Left ventricle myocardium inferior (tissue), 1 donor: ENCODE measurements at regions not wholly inside any gene's neighbourhood (a gene's known extent, or its start where the extent isn't known, plus 50 kb on each side); places are given as distances from the start of the nearest gene placed in this dataset.

Experiments
- DNase-seq: peaks from one replicate; pipeline ENCODE4 v3.0.0-alpha.2; 2020
- H3K27ac ChIP-seq: fragments of 200-600 bp; replicated peaks from 2 replicates; pipeline ENCODE4 v1.8.0; 2021
- H3K27me3 ChIP-seq: fragments of 200-600 bp; 2 replicates; pipeline ENCODE4 v1.8.0; 2021; ENCODE audit warnings: low read depth
- H3K36me3 ChIP-seq: fragments of 200-600 bp; 2 replicates; pipeline ENCODE4 v1.8.0; 2021
- H3K4me1 ChIP-seq: fragments of 200-600 bp; 2 replicates; pipeline ENCODE4 v1.8.0; 2021
- H3K4me3 ChIP-seq: fragments of 200-600 bp; 2 replicates; pipeline ENCODE4 v1.8.0; 2021; ENCODE audit warnings: mild to moderate bottlenecking, moderate library complexity
- H3K9me3 ChIP-seq: fragments of 200-600 bp; replicated peaks from 2 replicates; pipeline ENCODE4 v1.8.0; 2021
- intact Hi-C: fragments of 100-400 bp; cut with micrococcal nuclease; formaldehyde crosslinking; loops from one replicate; pipeline ENCODE4 v1.11.0; 2022
- TF ChIP-seq, protein P1 (sequence below): fragments of 200-600 bp; IDR thresholded peaks from 2 replicates; pipeline ENCODE4 v1.8.0; 2021; ENCODE audit warnings: antibody characterized with exemption, mild to moderate bottlenecking, borderline replicate concordance
- donor health status: DM: no; HTN: yes; CAD: no; lungs with severe emphysema.

DNA sequence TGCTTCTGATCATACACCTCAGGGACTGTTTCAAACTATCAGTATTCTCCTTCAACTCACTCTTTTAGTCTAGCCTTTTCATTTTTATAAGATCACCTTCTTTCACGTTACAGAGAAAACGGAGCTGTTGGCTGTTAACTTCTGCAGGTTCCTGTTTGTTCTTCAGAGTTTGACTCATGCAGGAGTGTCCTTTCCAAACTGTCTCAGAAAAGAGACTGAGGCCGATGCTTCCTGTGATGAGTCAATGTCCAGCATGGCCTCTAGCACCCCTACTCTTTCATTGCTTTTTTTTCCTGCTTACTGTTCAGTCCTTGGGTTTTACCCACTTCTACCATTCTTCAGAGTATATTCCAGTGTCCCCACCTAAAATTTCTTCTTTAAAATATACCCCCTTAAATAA lies 240.8 kb upstream of the RGPD4 start:
- TF ChIP-seq, protein P1, sequence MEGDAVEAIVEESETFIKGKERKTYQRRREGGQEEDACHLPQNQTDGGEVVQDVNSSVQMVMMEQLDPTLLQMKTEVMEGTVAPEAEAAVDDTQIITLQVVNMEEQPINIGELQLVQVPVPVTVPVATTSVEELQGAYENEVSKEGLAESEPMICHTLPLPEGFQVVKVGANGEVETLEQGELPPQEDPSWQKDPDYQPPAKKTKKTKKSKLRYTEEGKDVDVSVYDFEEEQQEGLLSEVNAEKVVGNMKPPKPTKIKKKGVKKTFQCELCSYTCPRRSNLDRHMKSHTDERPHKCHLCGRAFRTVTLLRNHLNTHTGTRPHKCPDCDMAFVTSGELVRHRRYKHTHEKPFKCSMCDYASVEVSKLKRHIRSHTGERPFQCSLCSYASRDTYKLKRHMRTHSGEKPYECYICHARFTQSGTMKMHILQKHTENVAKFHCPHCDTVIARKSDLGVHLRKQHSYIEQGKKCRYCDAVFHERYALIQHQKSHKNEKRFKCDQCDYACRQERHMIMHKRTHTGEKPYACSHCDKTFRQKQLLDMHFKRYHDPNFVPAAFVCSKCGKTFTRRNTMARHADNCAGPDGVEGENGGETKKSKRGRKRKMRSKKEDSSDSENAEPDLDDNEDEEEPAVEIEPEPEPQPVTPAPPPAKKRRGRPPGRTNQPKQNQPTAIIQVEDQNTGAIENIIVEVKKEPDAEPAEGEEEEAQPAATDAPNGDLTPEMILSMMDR = no peak
- DNase-seq = no peak
- Histone ChIP-seq H3K36me3 (no peaks in the 10 kb centered on the region), H3K27me3 (no peaks in the 10 kb centered on the region), H3K4me3 (no peak overlapping the region), H3K27ac (no peak overlapping the region), H3K9me3 (no peaks in the 10 kb centered on the region), H3K4me1 (peaks cover 1% of the 10 kb centered on the region)
- intact Hi-C loops = no loop called here

DNA sequence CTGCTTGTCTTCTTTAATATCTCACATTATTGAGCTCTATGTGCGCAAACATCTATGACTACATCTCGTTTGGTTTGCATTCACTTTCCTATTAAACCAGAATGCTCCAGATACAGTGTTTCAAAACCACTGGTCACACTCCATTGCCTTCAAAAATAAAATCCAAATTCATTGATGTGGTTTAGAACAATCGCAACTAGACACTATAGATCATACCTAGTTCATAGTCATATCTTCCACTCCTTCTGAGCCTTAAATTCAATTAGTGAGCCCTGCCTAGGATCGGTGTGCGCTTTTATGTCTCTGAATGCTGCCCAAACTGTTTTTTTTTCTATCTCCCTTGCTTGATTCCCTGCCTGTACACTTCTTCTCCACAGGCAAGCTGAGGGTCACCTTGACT lies 238.5 kb upstream of the RGPD4 start:
- intact Hi-C loops = no loop called here
- TF ChIP-seq, protein P1 = no peak

DNA sequence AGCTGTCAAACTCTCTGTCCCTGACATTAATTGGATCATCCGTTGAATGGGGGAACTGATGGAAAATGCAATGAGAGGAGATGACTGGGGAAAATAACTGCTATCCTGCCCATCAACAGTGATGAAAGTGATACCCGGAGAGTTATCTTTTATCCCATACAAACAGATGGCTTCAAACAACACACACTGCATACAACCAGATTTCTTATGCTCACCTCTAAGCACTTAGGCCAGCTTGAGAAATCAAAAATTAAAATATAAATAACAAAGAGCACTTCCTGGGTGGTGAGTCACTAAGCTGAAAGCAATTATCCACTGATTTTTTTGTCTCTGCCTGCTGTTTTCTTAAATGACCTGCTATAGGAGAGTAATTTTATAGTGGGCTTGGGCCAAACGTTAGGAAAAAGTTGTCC lies 237.6 kb upstream of the RGPD4 start:
- no peak overlapping the region for H3K27ac ChIP-seq
- no peaks in the 10 kb centered on the region for H3K9me3 ChIP-seq

More for the DNA sequence above, 238.5 kb upstream of the RGPD4 start:
- no peak overlapping the region for H3K4me3 ChIP-seq
- no peak for DNase-seq
- H3K9me3 ChIP-seq = no peaks in the 10 kb centered on the region
- no peaks in the 10 kb centered on the region for H3K27me3 ChIP-seq
- no peak overlapping the region for H3K27ac ChIP-seq
- peaks cover 17% of the 10 kb centered on the region for H3K4me1 ChIP-seq
- no peaks in the 10 kb centered on the region for H3K36me3 ChIP-seq

DNA sequence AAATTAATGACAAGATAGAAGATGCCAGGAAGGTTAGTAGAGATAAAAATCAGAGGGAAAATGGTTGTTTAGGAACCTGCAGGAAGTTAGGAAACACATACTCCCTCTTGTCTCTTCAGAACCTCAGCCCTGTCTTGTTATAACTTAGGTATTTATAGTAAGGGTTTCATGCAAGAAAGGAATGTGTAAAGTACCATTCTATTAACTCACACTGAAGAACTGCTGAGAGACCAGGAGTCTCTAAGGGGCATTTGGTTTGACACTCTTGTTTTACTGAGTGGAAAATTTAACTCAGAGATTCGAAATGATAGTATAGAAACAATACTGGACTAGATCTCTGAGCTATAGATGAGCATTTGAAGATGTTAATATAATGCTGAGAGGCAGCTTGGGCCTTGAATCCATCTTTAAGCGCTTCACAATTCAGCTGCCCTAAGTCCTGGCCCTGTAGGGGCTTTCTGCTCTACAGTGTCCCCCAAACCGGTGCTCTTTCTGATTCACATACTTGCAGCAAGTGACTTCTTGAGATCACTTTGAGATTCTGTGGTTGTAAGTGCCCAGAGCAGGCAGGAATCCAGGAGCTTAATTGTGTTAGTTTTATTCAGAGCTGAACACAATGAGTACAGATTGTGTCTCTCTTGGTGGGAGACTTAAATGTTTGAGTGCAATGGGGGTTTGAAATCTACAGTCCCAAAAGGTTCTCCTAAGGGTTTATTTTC lies 235.0 kb upstream of the RGPD4 start:
- Histone ChIP-seq H3K27ac (no peak overlapping the region), H3K27me3 (no peaks in the 10 kb centered on the region), H3K4me3 (no peak overlapping the region), H3K4me1 (peaks cover 17% of the 10 kb centered on the region), H3K36me3 (no peaks in the 10 kb centered on the region), H3K9me3 (no peaks in the 10 kb centered on the region)
- TF ChIP-seq, protein P1 = no peak
- intact Hi-C loops = no loop called here
- DNase-seq = no peak

More for the DNA sequence above, 237.6 kb upstream of the RGPD4 start:
- Histone ChIP-seq H3K27me3 (no peaks in the 10 kb centered on the region), H3K36me3 (no peaks in the 10 kb centered on the region), H3K4me1 (peaks cover 17% of the 10 kb centered on the region), H3K4me3 (no peak overlapping the region)
- no peak for DNase-seq
- intact Hi-C loops = no loop called here
- TF ChIP-seq, protein P1 = no peak

DNA sequence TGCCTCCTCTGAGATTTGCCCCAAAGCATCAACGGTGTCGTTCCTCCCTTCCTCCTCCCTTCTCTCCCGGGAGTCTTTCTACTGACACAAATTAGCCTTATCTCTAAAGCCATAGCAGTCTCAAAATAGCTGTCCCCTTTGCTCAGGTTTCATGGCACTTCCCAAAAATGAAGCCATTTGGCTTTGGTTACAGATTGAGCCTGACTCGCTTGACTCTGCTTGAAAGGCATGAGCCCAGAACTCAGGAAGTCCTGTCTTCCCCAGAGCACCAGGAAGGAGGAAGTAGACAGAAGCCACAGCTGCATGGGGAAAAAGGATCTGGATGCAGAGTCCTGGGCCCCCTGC lies 234.4 kb upstream of the RGPD4 start:
- Histone ChIP-seq H3K27ac (no peak overlapping the region), H3K36me3 (no peaks in the 10 kb centered on the region), H3K4me1 (peaks cover 17% of the 10 kb centered on the region), H3K27me3 (no peaks in the 10 kb centered on the region), H3K9me3 (no peaks in the 10 kb centered on the region), H3K4me3 (no peak overlapping the region)
- intact Hi-C loops = no loop called here
- no peak for DNase-seq
- TF ChIP-seq, protein P1 = no peak
